HepG2 (cell line): ENCODE measurements at regions not wholly inside any gene's neighbourhood (a gene's known extent, or its start where the extent isn't known, plus 50 kb on each side); places are given as distances from the start of the nearest gene placed in this dataset.

Source experiments
- ATAC-seq: fragments of 200-7000 bp; cut with Tn5 transposase; 3 replicates; pipeline ENCODE4 v1.9.1; 2020; ENCODE audit warnings: mild to moderate bottlenecking, moderate library complexity
- BruUV-seq: library from RNA; stranded (reverse); fragments of 400-500 nt; replicated peaks from 2 replicates; lab custom pipeline; 2021; lab: Mats Ljungman, UMichigan
- CTCF ChIA-PET: fragments of 300-600 bp; formaldehyde crosslinking; extraction: SDS; loops from one replicate; lab custom pipeline; 2021; ENCODE audit warnings: low total read pairs, inconsistent platforms, low intra/inter-chr PET ratio; lab: Yijun Ruan, JAX
- POLR2A ChIA-PET: fragments of 350-600 bp; sonication (Branson Sonifier 250); formaldehyde crosslinking; loops from one replicate; lab custom pipeline; 2020; ENCODE audit warnings: antibody characterized with exemption, inconsistent platforms; lab: Yijun Ruan, JAX
- DNase-seq: peaks from one replicate; pipeline ENCODE4 v3.0.0-alpha.2; 2015; ENCODE audit warnings: low spot score
- FAIRE-seq: peaks from 3 replicates; lab custom pipeline; 2011; peaks lifted over from hg19 to GRCh38; lab: Jason Lieb, UNC
- H2AFZ ChIP-seq: one replicate; pipeline ENCODE4 v1.6.1; 2011; ENCODE audit warnings: low read length, inconsistent platforms
- H3K27ac ChIP-seq: fragments of 300-600 bp; 3 replicates; pipeline ENCODE4 v1.8.0; 2011; ENCODE audit warnings: mixed run types, mild to moderate bottlenecking, mixed read lengths, low read length, inconsistent platforms; ENCODE audit not compliant: insufficient read depth; ENCODE audit errors: extremely low read length
- H3K27me3 ChIP-seq, 2 experiments: fragments of 200-600 bp in 1 of 2; 2 replicates in 1 of 2; 3 replicates in 1 of 2; pipeline versions ENCODE4 v1.6.0 to v1.8.0; 2011; ENCODE audit warnings: low read length in 2 of 2, mild to moderate bottlenecking in 2 of 2, moderate library complexity in 2 of 2, inconsistent platforms in 1 of 2; ENCODE audit not compliant: insufficient read depth in 2 of 2, control insufficient read depth in 1 of 2
- H3K36me3 ChIP-seq, 2 experiments: fragments of 200-600 bp in 1 of 2; replicated peaks in 1 of 2; 2 replicates in 1 of 2; 3 replicates in 1 of 2; pipeline versions ENCODE4 v1.5.1 to v1.8.0; 2011; ENCODE audit warnings: low read length in 2 of 2, inconsistent platforms in 1 of 2; ENCODE audit not compliant: insufficient read depth in 2 of 2, control insufficient read depth in 1 of 2
- H3K4me1 ChIP-seq: 2 replicates; pipeline ENCODE4 v1.5.1; 2012; ENCODE audit warnings: low read length, inconsistent platforms; ENCODE audit not compliant: insufficient read depth
- H3K4me2 ChIP-seq: 2 replicates; pipeline ENCODE4 v1.6.0; 2011; ENCODE audit warnings: low read depth, low read length, inconsistent platforms
- H3K4me3 ChIP-seq, 3 experiments: fragments of 200-600 bp in 1 of 3; sonication (generic), shearing (Covaris generic) in 1 of 3; replicated peaks in 1 of 3; 2 replicates each; pipeline ENCODE4 v1.5.1; 2011 to 2016; ENCODE audit warnings: low read length in 3 of 3, inconsistent platforms in 2 of 3, low read depth in 2 of 3, mild to moderate bottlenecking in 2 of 3, control low read depth in 1 of 3, mixed read lengths in 1 of 3; ENCODE audit not compliant: insufficient read depth in 1 of 3
- H3K79me2 ChIP-seq: one replicate; pipeline ENCODE4 v1.6.1; 2011; ENCODE audit warnings: low read length, inconsistent platforms; ENCODE audit not compliant: insufficient read depth
- H3K9ac ChIP-seq: 2 replicates; pipeline ENCODE4 v1.6.0; 2011; ENCODE audit warnings: mild to moderate bottlenecking, low read depth, low read length, inconsistent platforms; ENCODE audit not compliant: insufficient read depth
- H3K9me3 ChIP-seq: 2 replicates; pipeline ENCODE4 v1.5.1; 2012; ENCODE audit warnings: mild to moderate bottlenecking, low read length
- H4K20me1 ChIP-seq: 2 replicates; pipeline ENCODE4 v1.6.0; 2011; ENCODE audit warnings: inconsistent platforms, mild to moderate bottlenecking, low read length, moderate library complexity; ENCODE audit not compliant: insufficient read depth
- BRD4 ChIP-seq: sonication (generic); formaldehyde crosslinking; IDR thresholded peaks from 2 replicates; pipeline ENCODE4 v1.4.0; 2020; ENCODE audit warnings: missing genetic modification reagents
- IKZF1 ChIP-seq: fragments of 450-650 bp; IDR thresholded peaks from 2 replicates; pipeline ENCODE4 v1.7.1; 2016
- JARID2 ChIP-seq: sonication (generic); formaldehyde crosslinking; IDR thresholded peaks from 2 replicates; pipeline ENCODE4 v1.8.1; 2023; ENCODE audit warnings: missing genetic modification reagents, inconsistent platforms; ENCODE audit not compliant: insufficient replicate concordance
- KLF11 ChIP-seq: IDR thresholded peaks from 2 replicates; pipeline ENCODE4 v1.6.1; 2016; ENCODE audit warnings: missing compliant biosample characterization
- U2AF1 ChIP-seq: fragments of 200-400 bp; formaldehyde crosslinking; optimal IDR thresholded peaks from 2 replicates; pipeline ENCODE3; 2017; ENCODE audit warnings: mild to moderate bottlenecking, low read depth, low read length
- ZNF24 ChIP-seq: fragments of 450-650 bp; IDR thresholded peaks from 2 replicates; pipeline ENCODE4 v1.6.1; 2017; ENCODE audit warnings: antibody characterized with exemption, mild to moderate bottlenecking
- ZNF629 ChIP-seq: sonication (generic); formaldehyde crosslinking; conservative IDR thresholded peaks from 2 replicates; pipeline ENCODE4 v1.5.0; 2020; ENCODE audit warnings: missing genetic modification reagents
- ZSCAN29 ChIP-seq: sonication (generic); formaldehyde crosslinking; conservative IDR thresholded peaks from 2 replicates; pipeline ENCODE4 v1.4.0; 2020; ENCODE audit warnings: mild to moderate bottlenecking, missing genetic modification reagents
- WGBS: methylation state at CpG from one replicate; pipeline ENCODE4 v1.1.6; 2017; ENCODE audit warnings: low lambda C conversion rate; 5-methylcytosine and 5-hydroxymethylcytosine counted together
- in situ Hi-C: cut with HindIII; loops from 2 replicates; pipeline ENCODE4 v1.10.0; 2017; ENCODE audit warnings: low pct_unique_long_range_greater_than_20kb; ENCODE audit not compliant: extremely low pct_ligation_motif_present
- intact Hi-C: fragments of 100-400 bp; cut with micrococcal nuclease; formaldehyde crosslinking; loops from one replicate; pipeline ENCODE4 v1.10.0; 2022; ENCODE audit not compliant: unreplicated experiment
- TF ChIP-seq, protein P1 (sequence below): sonication (generic); formaldehyde crosslinking; conservative IDR thresholded peaks from 2 replicates; pipeline ENCODE4 v1.4.0; 2020; ENCODE audit warnings: missing genetic modification reagents
- TF ChIP-seq, protein P2 (sequence below), 2 experiments: sonication (generic) in 1 of 2; formaldehyde crosslinking in 1 of 2; IDR thresholded peaks; 2 replicates each; pipeline versions ENCODE4 v1.4.0 to v1.6.1; 2018 to 2020; ENCODE audit warnings: missing genetic modification reagents in 2 of 2, borderline replicate concordance in 1 of 2, low read depth in 1 of 2, mild to moderate bottlenecking in 1 of 2, missing biosample characterization in 1 of 2
- TF ChIP-seq, protein P3 (sequence below): sonication (generic); formaldehyde crosslinking; IDR thresholded peaks from 2 replicates; pipeline ENCODE4 v1.5.1; 2020; ENCODE audit warnings: missing genetic modification reagents, mild to moderate bottlenecking, borderline replicate concordance

DNA sequence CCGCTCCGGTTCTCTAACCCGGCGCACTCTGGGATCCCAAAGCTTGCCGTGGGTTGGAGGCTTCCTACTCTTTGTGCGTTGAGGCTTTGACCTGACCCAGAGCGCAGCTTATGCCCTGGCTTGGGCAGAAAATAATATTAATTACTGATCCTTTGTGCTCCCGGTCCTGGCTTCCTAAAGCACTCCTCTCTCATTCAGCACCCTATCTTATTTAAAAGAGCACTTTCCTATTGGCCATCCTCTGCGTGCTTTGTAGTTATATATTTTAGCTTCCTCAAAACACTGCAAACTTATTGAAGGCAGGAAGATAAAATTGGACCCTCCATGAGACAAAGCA, 466.0 kb downstream of the XPNPEP1 start (continued):
- TF ChIP-seq, protein P1, sequence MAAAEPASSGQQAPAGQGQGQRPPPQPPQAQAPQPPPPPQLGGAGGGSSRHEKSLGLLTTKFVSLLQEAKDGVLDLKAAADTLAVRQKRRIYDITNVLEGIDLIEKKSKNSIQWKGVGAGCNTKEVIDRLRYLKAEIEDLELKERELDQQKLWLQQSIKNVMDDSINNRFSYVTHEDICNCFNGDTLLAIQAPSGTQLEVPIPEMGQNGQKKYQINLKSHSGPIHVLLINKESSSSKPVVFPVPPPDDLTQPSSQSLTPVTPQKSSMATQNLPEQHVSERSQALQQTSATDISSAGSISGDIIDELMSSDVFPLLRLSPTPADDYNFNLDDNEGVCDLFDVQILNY (CRISPR knock-in tag), result no peak

DNA sequence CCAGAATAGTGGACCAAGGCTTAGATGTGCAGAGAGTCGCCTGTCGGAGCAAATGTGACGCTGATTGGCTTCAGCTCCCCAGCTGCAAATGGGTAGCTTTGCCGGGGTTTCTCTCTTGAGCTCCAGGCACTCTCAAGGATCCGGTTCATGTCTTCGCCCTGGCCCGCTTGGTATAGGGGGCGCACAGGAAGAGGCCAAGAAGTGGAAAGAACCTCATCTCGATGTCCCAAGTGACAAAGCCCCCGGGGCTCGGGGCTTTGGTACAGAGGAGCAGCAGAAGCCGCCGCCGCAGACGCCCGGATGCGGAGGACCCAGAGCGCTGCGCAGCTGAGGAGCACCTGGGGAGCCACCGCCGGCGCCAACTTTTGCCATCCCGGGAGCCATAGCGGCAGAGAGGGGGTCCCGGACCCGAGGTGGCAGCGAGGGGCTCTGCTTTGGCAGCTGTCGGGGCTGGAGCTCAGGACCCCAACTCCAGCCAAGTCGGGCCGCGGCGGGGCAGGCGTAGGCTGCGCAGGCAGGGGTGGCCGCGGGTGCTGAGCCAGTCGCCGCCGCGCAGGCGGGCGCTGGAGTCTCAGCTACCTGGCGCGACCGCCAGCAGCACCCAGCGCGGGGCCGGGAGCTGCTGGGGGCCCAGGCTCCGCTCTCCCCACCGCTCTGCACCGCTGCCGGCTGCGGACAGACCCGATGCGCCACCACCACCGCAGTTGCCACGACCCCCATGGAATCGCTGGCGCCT, 466.6 kb downstream of the XPNPEP1 start:
- H3K9me3 ChIP-seq, result no peaks in the 10 kb centered on the region
- FAIRE-seq, result no peak
- TF ChIP-seq JARID2 (CRISPR knock-in tag), result no peak
- no peak for TF ChIP-seq ZNF24
- no peak for TF ChIP-seq ZSCAN29 (CRISPR knock-in tag)
- TF ChIP-seq, protein P2, sequence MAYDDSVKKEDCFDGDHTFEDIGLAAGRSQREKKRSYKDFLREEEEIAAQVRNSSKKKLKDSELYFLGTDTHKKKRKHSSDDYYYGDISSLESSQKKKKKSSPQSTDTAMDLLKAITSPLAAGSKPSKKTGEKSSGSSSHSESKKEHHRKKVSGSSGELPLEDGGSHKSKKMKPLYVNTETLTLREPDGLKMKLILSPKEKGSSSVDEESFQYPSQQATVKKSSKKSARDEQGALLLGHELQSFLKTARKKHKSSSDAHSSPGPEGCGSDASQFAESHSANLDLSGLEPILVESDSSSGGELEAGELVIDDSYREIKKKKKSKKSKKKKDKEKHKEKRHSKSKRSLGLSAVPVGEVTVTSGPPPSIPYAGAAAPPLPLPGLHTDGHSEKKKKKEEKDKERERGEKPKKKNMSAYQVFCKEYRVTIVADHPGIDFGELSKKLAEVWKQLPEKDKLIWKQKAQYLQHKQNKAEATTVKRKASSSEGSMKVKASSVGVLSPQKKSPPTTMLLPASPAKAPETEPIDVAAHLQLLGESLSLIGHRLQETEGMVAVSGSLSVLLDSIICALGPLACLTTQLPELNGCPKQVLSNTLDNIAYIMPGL (CRISPR knock-in tag; IDR thresholded peaks at IDR 0.05; ENCODE audit: borderline replicate concordance in 1 of 2, low read depth in 1 of 2), result no peak
- TF ChIP-seq, protein P3, sequence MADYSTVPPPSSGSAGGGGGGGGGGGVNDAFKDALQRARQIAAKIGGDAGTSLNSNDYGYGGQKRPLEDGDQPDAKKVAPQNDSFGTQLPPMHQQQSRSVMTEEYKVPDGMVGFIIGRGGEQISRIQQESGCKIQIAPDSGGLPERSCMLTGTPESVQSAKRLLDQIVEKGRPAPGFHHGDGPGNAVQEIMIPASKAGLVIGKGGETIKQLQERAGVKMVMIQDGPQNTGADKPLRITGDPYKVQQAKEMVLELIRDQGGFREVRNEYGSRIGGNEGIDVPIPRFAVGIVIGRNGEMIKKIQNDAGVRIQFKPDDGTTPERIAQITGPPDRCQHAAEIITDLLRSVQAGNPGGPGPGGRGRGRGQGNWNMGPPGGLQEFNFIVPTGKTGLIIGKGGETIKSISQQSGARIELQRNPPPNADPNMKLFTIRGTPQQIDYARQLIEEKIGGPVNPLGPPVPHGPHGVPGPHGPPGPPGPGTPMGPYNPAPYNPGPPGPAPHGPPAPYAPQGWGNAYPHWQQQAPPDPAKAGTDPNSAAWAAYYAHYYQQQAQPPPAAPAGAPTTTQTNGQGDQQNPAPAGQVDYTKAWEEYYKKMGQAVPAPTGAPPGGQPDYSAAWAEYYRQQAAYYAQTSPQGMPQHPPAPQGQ, result no peak
- no peak for TF ChIP-seq BRD4 (CRISPR knock-in tag)
- no peak for TF ChIP-seq U2AF1
- no peak for TF ChIP-seq ZNF629
- no peak for TF ChIP-seq IKZF1
- TF ChIP-seq KLF11, result no peak
- TF ChIP-seq, all 625 proteins: peak for 0
- no peak overlapping the region for H2AFZ ChIP-seq
- in situ Hi-C loops, result no loop called here
- H3K4me1 ChIP-seq, result no peaks in the 10 kb centered on the region
- H3K27ac ChIP-seq, result no peak overlapping the region
- no peak for ATAC-seq
- no peaks in the 10 kb centered on the region for H3K79me2 ChIP-seq
- no TSS peak for BruUV-seq
- CTCF ChIA-PET, result no interaction called here
- no peaks in the 10 kb centered on the region for H3K36me3 ChIP-seq
- POLR2A ChIA-PET, result no interaction called here
- no peak overlapping the region for H3K9ac ChIP-seq
- WGBS, result 40% methylated on average over 19 of the region's 59 CpGs
- H3K27me3 ChIP-seq, result peaks cover 0 to 2% of the 10 kb centered on the region in 2 experiments; a peak in 2 of 5 replicates
- no peak overlapping the region for H3K4me3 ChIP-seq
- no peak for DNase-seq
- no peaks in the 10 kb centered on the region for H4K20me1 ChIP-seq
- intact Hi-C loops, result no loop called here
- H3K4me2 ChIP-seq, result no peak overlapping the region
